ENCODE measurements at regions not wholly inside any gene's neighbourhood (a gene's known extent, or its start where the extent isn't known, plus 50 kb on each side); places are given as distances from the start of the nearest gene placed in this dataset.

- DNase-seq (ENCODE audit: low spot score) = no peak
These were observed 372.2 kb upstream of the HS6ST1 start for GRCh38 chr2:128690869-128691268.

- DNase-seq (ENCODE audit: low spot score) = no peak
These were observed 372.9 kb upstream of the HS6ST1 start for GRCh38 chr2:128691526-128691925.

- DNase-seq (ENCODE audit: low spot score) = no peak
These were observed 374.5 kb upstream of the HS6ST1 start for GRCh38 chr2:128692895-128693742.

GRCh38 chr2:128693743-128694029 is 375.0 kb upstream of the HS6ST1 start:
- DNase-seq (ENCODE audit: low spot score) = no peak

- DNase-seq (ENCODE audit: low spot score) = no peak
These were observed 377.1 kb upstream of the HS6ST1 start for GRCh38 chr2:128695646-128696220.

- DNase-seq (ENCODE audit: low spot score) = no peak
These were observed 377.8 kb upstream of the HS6ST1 start for GRCh38 chr2:128696421-128696820.

- DNase-seq (ENCODE audit: low spot score) = no peak
These were observed 382.8 kb upstream of the HS6ST1 start for GRCh38 chr2:128701418-128701817.

- no peak for DNase-seq (ENCODE audit: low spot score)
These were observed 383.9 kb upstream of the HS6ST1 start for GRCh38 chr2:128702616-128703015.

- DNase-seq (ENCODE audit: low spot score) = no peak
These were observed 389.6 kb upstream of the HS6ST1 start for GRCh38 chr2:128708106-128708816.

GRCh38 chr2:128710242-128710641 is 391.6 kb upstream of the HS6ST1 start:
- no peak for DNase-seq (ENCODE audit: low spot score)

GRCh38 chr2:128710729-128711128 is 392.1 kb upstream of the HS6ST1 start:
- DNase-seq (ENCODE audit: low spot score) = no peak

- no peak for DNase-seq (ENCODE audit: low spot score)
These were observed 395.6 kb upstream of the HS6ST1 start for GRCh38 chr2:128714285-128714684.

- no peak for DNase-seq (ENCODE audit: low spot score)
These were observed 396.2 kb upstream of the HS6ST1 start for GRCh38 chr2:128714851-128715312.

- no peak for DNase-seq (ENCODE audit: low spot score)
These were observed 396.7 kb upstream of the HS6ST1 start for GRCh38 chr2:128715360-128715759.

GRCh38 chr2:128716299-128716721 is 397.6 kb upstream of the HS6ST1 start:
- no peak for DNase-seq (ENCODE audit: low spot score)

- DNase-seq (ENCODE audit: low spot score) = no peak
These were observed 399.4 kb upstream of the HS6ST1 start for GRCh38 chr2:128717758-128718710.

- no peak for DNase-seq (ENCODE audit: low spot score)
These were observed 401.7 kb upstream of the HS6ST1 start for GRCh38 chr2:128720080-128721022.

- no peak for DNase-seq (ENCODE audit: low spot score)
These were observed 402.4 kb upstream of the HS6ST1 start for GRCh38 chr2:128721096-128721495.

GRCh38 chr2:128722489-128722888 is 403.8 kb upstream of the HS6ST1 start:
- no peak for DNase-seq (ENCODE audit: low spot score)

GRCh38 chr2:128724547-128724946 is 405.9 kb upstream of the HS6ST1 start:
- DNase-seq (ENCODE audit: low spot score) = no peak

GRCh38 chr2:128724972-128725371 is 406.3 kb upstream of the HS6ST1 start:
- no peak for DNase-seq (ENCODE audit: low spot score)

Measured in putamen (tissue), 1 donor.